ENCODE measurements at regions not wholly inside any gene's neighbourhood (a gene's known extent, or its start where the extent isn't known, plus 50 kb on each side); places are given as distances from the start of the nearest gene placed in this dataset.

- Histone ChIP-seq H3K4me3 (no peak overlapping the region), H3K9me3 (peaks cover 0 to 5% (median 0%) of the 10 kb centered on the region in 4 donors), H3K4me1 (peaks cover 0 to 11% (median 0%) of the 10 kb centered on the region in 4 donors), H3K36me3 (no peaks in the 10 kb centered on the region), H3K27me3 (no peaks in the 10 kb centered on the region), H3K27ac (no peak overlapping the region)
- TF ChIP-seq CTCF (IDR thresholded peaks at IDR 0.05) (no peak), EP300 (IDR thresholded peaks at IDR 0.05) (no peak), POLR2A (IDR thresholded peaks at IDR 0.05) (no peak)
- 85 to 90% methylated on average over 1 of the region's 1 CpG for WGBS, 2 donors
- no peak for DNase-seq (ENCODE audit: low spot score in 2 of 2)
Measured at GRCh38 chr6:121571455-121571854, 136.0 kb downstream of the GJA1 start.

GRCh38 chr6:121573481-121573880 is 138.0 kb downstream of the GJA1 start:
- H3K27ac ChIP-seq = peak overlapping the region in 1 of 4 donors; percentile 8

GRCh38 chr6:121578216-121578615 is 142.8 kb downstream of the GJA1 start:
- TF ChIP-seq CTCF (IDR thresholded peaks at IDR 0.05) (no peak), POLR2A (IDR thresholded peaks at IDR 0.05) (no peak), EP300 (IDR thresholded peaks at IDR 0.05) (no peak)
- Histone ChIP-seq H3K27me3 (no peaks in the 10 kb centered on the region), H3K4me1 (peaks cover 0 to 11% (median 0%) of the 10 kb centered on the region in 4 donors), H3K27ac (no peak overlapping the region), H3K4me3 (no peak overlapping the region), H3K36me3 (no peaks in the 10 kb centered on the region), H3K9me3 (no peaks in the 10 kb centered on the region)
- DNase-seq (ENCODE audit: low spot score in 2 of 2) = no peak

More at GRCh38 chr6:121573481-121573880, 138.0 kb downstream of the GJA1 start:
- DNase-seq (ENCODE audit: low spot score in 2 of 2) = no peak
- Histone ChIP-seq H3K27me3 (no peaks in the 10 kb centered on the region), H3K36me3 (no peaks in the 10 kb centered on the region), H3K4me1 (peaks cover 0 to 11% (median 0%) of the 10 kb centered on the region in 4 donors), H3K9me3 (peaks cover 0 to 5% (median 0%) of the 10 kb centered on the region in 4 donors), H3K4me3 (no peak overlapping the region)
- TF ChIP-seq EP300 (IDR thresholded peaks at IDR 0.05) (no peak), CTCF (IDR thresholded peaks at IDR 0.05) (no peak), POLR2A (IDR thresholded peaks at IDR 0.05) (no peak)

GRCh38 chr6:121579478-121579877 is 144.0 kb downstream of the GJA1 start:
- TF ChIP-seq POLR2A (IDR thresholded peaks at IDR 0.05) (no peak), CTCF (IDR thresholded peaks at IDR 0.05) (no peak), EP300 (IDR thresholded peaks at IDR 0.05) (no peak)
- peaks cover 0 to under 1% (median 0%) of the 10 kb centered on the region in 4 donors for H3K4me1 ChIP-seq
- no peaks in the 10 kb centered on the region for H3K9me3 ChIP-seq
- no peaks in the 10 kb centered on the region for H3K27me3 ChIP-seq
- H3K27ac ChIP-seq = no peak overlapping the region
- DNase-seq (ENCODE audit: low spot score in 2 of 2) = no peak
- H3K36me3 ChIP-seq = no peaks in the 10 kb centered on the region
- WGBS, 2 donors = 89 to 92% methylated on average over 1 of the region's 1 CpG
- H3K4me3 ChIP-seq = no peak overlapping the region

- H3K27ac ChIP-seq = no peak overlapping the region
- no peak for DNase-seq (ENCODE audit: low spot score in 2 of 2)
- H3K4me3 ChIP-seq = no peak overlapping the region
- no peak for TF ChIP-seq EP300 (IDR thresholded peaks at IDR 0.05)
- no peak for TF ChIP-seq CTCF (IDR thresholded peaks at IDR 0.05)
- no peak for TF ChIP-seq POLR2A (IDR thresholded peaks at IDR 0.05)
- WGBS, 2 donors = 56 to 65% methylated on average over 2 of the region's 2 CpGs
- H3K36me3 ChIP-seq = no peaks in the 10 kb centered on the region
- no peaks in the 10 kb centered on the region for H3K27me3 ChIP-seq
- H3K9me3 ChIP-seq = no peaks in the 10 kb centered on the region
- peaks cover 0 to 3% (median 0%) of the 10 kb centered on the region in 4 donors for H3K4me1 ChIP-seq
Measured at GRCh38 chr6:121581327-121581726, 145.9 kb downstream of the GJA1 start.

Data from tibial nerve (tissue), 4 donors.